GM12873 (cell line): ENCODE measurements at regions not wholly inside any gene's neighbourhood (a gene's known extent, or its start where the extent isn't known, plus 50 kb on each side); places are given as distances from the start of the nearest gene placed in this dataset.

Experiments
- CTCF ChIP-seq: IDR thresholded peaks from 2 replicates; pipeline ENCODE4 v1.5.1; 2012; ENCODE audit warnings: low read depth, mild to moderate bottlenecking, moderate library complexity, low read length, control low read depth; ENCODE audit not compliant: insufficient read depth; ENCODE audit errors: missing control alignments

- no peak for TF ChIP-seq CTCF
Observed at GRCh38 chr13:65499256-65499655, 1730.9 kb downstream of the PCDH9 start.

- no peak for TF ChIP-seq CTCF
Observed at GRCh38 chr13:65497265-65497664, 1732.9 kb downstream of the PCDH9 start.

GRCh38 chr13:65488606-65489005 lies 1741.5 kb downstream of the PCDH9 start:
- no peak for TF ChIP-seq CTCF

- TF ChIP-seq CTCF = no peak
Observed at GRCh38 chr13:65479692-65480091, 1750.4 kb downstream of the PCDH9 start.

- TF ChIP-seq CTCF = no peak
Observed at GRCh38 chr13:65473196-65473595, 1756.9 kb downstream of the PCDH9 start.

GRCh38 chr13:65472336-65472735 lies 1757.8 kb downstream of the PCDH9 start:
- no peak for TF ChIP-seq CTCF

GRCh38 chr13:65470781-65471180 lies 1759.4 kb downstream of the PCDH9 start:
- no peak for TF ChIP-seq CTCF
